Fibroblast of lung (primary cell): ENCODE measurements at regions not wholly inside any gene's neighbourhood (a gene's known extent, or its start where the extent isn't known, plus 50 kb on each side); places are given as distances from the start of the nearest gene placed in this dataset.

ENCODE experiments used
- EZH2 ChIP-seq: IDR thresholded peaks from 2 replicates; pipeline ENCODE4 v1.5.1; 2012; ENCODE audit warnings: low read length, control low read depth, mild to moderate bottlenecking; ENCODE audit errors: missing control alignments
- TF ChIP-seq, protein P1 (sequence below), 2 donors: IDR thresholded peaks in 1 of 2; conservative IDR thresholded peaks in 1 of 2; 1 replicate in 1 of 2; 2 replicates in 1 of 2; pipeline ENCODE4 v1.5.1; 2011 to 2012; ENCODE audit warnings: low read length in 2 of 2, control low read depth in 1 of 2, inconsistent platforms in 1 of 2, low read depth in 1 of 2, mild to moderate bottlenecking in 1 of 2

DNA sequence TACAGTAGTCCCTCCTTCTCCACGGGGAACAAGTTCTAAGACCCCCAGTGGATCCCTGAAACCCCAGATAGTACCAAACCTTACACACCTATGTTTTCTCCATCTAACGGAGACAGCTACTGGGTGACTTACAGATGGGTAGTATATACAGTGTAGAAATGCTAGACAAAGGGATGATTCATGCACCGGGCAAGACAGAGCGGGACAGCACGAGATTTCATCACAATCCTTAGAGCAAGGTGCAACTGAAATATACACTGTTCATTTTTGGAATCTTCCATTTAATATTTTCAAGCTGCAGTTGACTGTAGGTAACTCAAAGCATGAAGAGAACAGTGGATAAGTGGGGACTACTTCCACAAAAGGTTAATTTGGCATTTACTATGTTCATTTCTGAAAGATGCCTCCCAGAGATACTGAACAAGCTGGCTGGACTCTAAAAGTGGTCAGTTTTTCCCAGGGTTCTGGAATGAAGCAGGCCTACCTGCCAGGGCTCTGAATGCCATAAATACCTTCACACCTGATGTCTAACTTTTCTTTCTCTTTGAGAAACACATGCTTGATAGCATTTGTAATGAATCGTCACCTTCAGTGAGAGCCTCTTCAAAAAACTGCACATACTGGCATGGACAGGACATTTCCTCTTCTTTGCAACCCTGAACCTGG, 127.7 kb upstream of the FOXN3 start:
- TF ChIP-seq, protein P1, sequence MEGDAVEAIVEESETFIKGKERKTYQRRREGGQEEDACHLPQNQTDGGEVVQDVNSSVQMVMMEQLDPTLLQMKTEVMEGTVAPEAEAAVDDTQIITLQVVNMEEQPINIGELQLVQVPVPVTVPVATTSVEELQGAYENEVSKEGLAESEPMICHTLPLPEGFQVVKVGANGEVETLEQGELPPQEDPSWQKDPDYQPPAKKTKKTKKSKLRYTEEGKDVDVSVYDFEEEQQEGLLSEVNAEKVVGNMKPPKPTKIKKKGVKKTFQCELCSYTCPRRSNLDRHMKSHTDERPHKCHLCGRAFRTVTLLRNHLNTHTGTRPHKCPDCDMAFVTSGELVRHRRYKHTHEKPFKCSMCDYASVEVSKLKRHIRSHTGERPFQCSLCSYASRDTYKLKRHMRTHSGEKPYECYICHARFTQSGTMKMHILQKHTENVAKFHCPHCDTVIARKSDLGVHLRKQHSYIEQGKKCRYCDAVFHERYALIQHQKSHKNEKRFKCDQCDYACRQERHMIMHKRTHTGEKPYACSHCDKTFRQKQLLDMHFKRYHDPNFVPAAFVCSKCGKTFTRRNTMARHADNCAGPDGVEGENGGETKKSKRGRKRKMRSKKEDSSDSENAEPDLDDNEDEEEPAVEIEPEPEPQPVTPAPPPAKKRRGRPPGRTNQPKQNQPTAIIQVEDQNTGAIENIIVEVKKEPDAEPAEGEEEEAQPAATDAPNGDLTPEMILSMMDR (conservative IDR thresholded peaks at IDR 0.05 in 1 of 2, IDR thresholded peaks at IDR 0.05 in 1 of 2; ENCODE audit: low read depth in 1 of 2, low read length in 2 of 2), result no peak
- TF ChIP-seq EZH2, result no peak
